Mammary epithelial cell (primary cell): ENCODE measurements at regions not wholly inside any gene's neighbourhood (a gene's known extent, or its start where the extent isn't known, plus 50 kb on each side); places are given as distances from the start of the nearest gene placed in this dataset.

ENCODE experiments used
- CTCF ChIP-seq, 2 donors: IDR thresholded peaks in 1 of 2; conservative IDR thresholded peaks in 1 of 2; 2 replicates each; pipeline ENCODE4 v1.5.1; 2011 to 2012; ENCODE audit warnings: inconsistent platforms in 2 of 2, low read length in 2 of 2, mild to moderate bottlenecking in 2 of 2, control low read depth in 1 of 2, low read depth in 1 of 2; ENCODE audit not compliant: insufficient read depth in 1 of 2; ENCODE audit errors: extremely low read depth in 1 of 2
- EZH2 ChIP-seq: IDR thresholded peaks from 2 replicates; pipeline ENCODE4 v1.6.1; 2012; ENCODE audit warnings: low read length, inconsistent platforms, borderline replicate concordance

- TF ChIP-seq CTCF (conservative IDR thresholded peaks at IDR 0.05 in 1 of 2, IDR thresholded peaks at IDR 0.05 in 1 of 2; ENCODE audit: extremely low read depth in 1 of 2, insufficient read depth in 1 of 2, low read depth in 1 of 2, low read length in 2 of 2) (no peak), EZH2 (no peak)
These were observed 61.9 kb upstream of the TNS3 start for GRCh38 chr7:47643716-47644400.
